HepG2 (cell line): ENCODE measurements at regions not wholly inside any gene's neighbourhood (a gene's known extent, or its start where the extent isn't known, plus 50 kb on each side); places are given as distances from the start of the nearest gene placed in this dataset.
A peak's percentile ranks its signal among the peaks of the same experiment; 100 is the strongest.

Source experiments
- DPF2 ChIP-seq: sonication (generic); formaldehyde crosslinking; IDR thresholded peaks from 2 replicates; pipeline ENCODE4 v1.4.0; 2020; ENCODE audit warnings: mild to moderate bottlenecking, low read depth, missing genetic modification reagents, borderline replicate concordance
- ETV5 ChIP-seq: IDR thresholded peaks from 2 replicates; pipeline ENCODE4 v1.6.1; 2018; ENCODE audit warnings: missing biosample characterization, missing genetic modification reagents, inconsistent platforms, borderline replicate concordance
- FIP1L1 ChIP-seq: fragments of 200-400 bp; formaldehyde crosslinking; IDR thresholded peaks from 2 replicates; pipeline ENCODE4 v1.6.1; 2018; ENCODE audit warnings: low read depth, mild to moderate bottlenecking, low read length, moderate library complexity, borderline replicate concordance; ENCODE audit not compliant: insufficient read depth
- FOXK2 ChIP-seq: fragments of 450-650 bp; IDR thresholded peaks from 2 replicates; pipeline ENCODE4 v1.6.1; 2016
- GABPA ChIP-seq, 2 experiments: IDR thresholded peaks; 2 replicates each; pipeline ENCODE4 v1.6.1; 2011 to 2016; ENCODE audit warnings: low read depth in 2 of 2, low read length in 1 of 2, missing biosample characterization in 1 of 2, missing genetic modification characterization in 1 of 2
- KAT7 ChIP-seq: IDR thresholded peaks from 2 replicates; pipeline ENCODE4 v1.6.1; 2018; ENCODE audit warnings: borderline replicate concordance, missing compliant biosample characterization
- KDM1A ChIP-seq: IDR thresholded peaks from 2 replicates; pipeline ENCODE4 v1.6.1; 2016; ENCODE audit warnings: missing compliant biosample characterization
- MIXL1 ChIP-seq: IDR thresholded peaks from 2 replicates; pipeline ENCODE4 v1.6.1; 2016
- ONECUT2 ChIP-seq: sonication (generic); formaldehyde crosslinking; IDR thresholded peaks from 2 replicates; pipeline ENCODE4 v1.4.0; 2020; ENCODE audit warnings: missing genetic modification reagents
- PAWR ChIP-seq: sonication (generic); formaldehyde crosslinking; IDR thresholded peaks from 2 replicates; pipeline ENCODE4 v1.4.0; 2020; ENCODE audit warnings: missing genetic modification reagents, mild to moderate bottlenecking, borderline replicate concordance
- RARA ChIP-seq: IDR thresholded peaks from 2 replicates; pipeline ENCODE4 v1.6.1; 2016; ENCODE audit warnings: missing genetic modification reagents, missing compliant biosample characterization
- SIN3A ChIP-seq: IDR thresholded peaks from 2 replicates; pipeline ENCODE4 v1.6.1; 2011; ENCODE audit warnings: low read depth, mild to moderate bottlenecking, control low read depth, low read length, borderline replicate concordance
- STAG1 ChIP-seq: sonication (generic); formaldehyde crosslinking; IDR thresholded peaks from 2 replicates; pipeline ENCODE4 v1.4.0; 2020; ENCODE audit warnings: missing genetic modification reagents
- TBX2 ChIP-seq: sonication (generic); formaldehyde crosslinking; IDR thresholded peaks from 2 replicates; pipeline ENCODE4 v1.5.0; 2020; ENCODE audit warnings: missing genetic modification reagents, mild to moderate bottlenecking, borderline replicate concordance
- TSC22D2 ChIP-seq: sonication (generic); formaldehyde crosslinking; IDR thresholded peaks from 2 replicates; pipeline ENCODE4 v1.5.1; 2020; ENCODE audit warnings: missing genetic modification reagents, mild to moderate bottlenecking, borderline replicate concordance
- ZBTB44 ChIP-seq: sonication (generic); formaldehyde crosslinking; IDR thresholded peaks from 2 replicates; pipeline ENCODE4 v1.4.0; 2020; ENCODE audit warnings: missing genetic modification reagents
- ZHX2 ChIP-seq, 2 experiments: sonication (generic) in 1 of 2; formaldehyde crosslinking in 1 of 2; IDR thresholded peaks; 2 replicates each; pipeline versions ENCODE4 v1.6.1 to v1.9.0; 2014 to 2022; ENCODE audit warnings: antibody characterized with exemption in 1 of 2, borderline replicate concordance in 1 of 2, inconsistent platforms in 1 of 2, low read depth in 1 of 2, missing genetic modification reagents in 1 of 2
- ZNF136 ChIP-seq: sonication (generic); formaldehyde crosslinking; IDR thresholded peaks from 2 replicates; pipeline ENCODE4 v1.8.1; 2022; ENCODE audit warnings: low read depth, mild to moderate bottlenecking, moderate library complexity, missing genetic modification reagents
- ZNF432 ChIP-seq: sonication (generic); formaldehyde crosslinking; IDR thresholded peaks from 2 replicates; pipeline ENCODE4 v1.5.0; 2020; ENCODE audit warnings: missing genetic modification reagents, mild to moderate bottlenecking, borderline replicate concordance
- ZNF552 ChIP-seq: sonication (generic); formaldehyde crosslinking; IDR thresholded peaks from 2 replicates; pipeline ENCODE4 v1.9.0; 2022; ENCODE audit warnings: missing genetic modification reagents, mild to moderate bottlenecking, borderline replicate concordance
- ZNF644 ChIP-seq: IDR thresholded peaks from 2 replicates; pipeline ENCODE4 v1.6.1; 2016; ENCODE audit warnings: low read depth
- ZNF841 ChIP-seq: sonication (generic); formaldehyde crosslinking; IDR thresholded peaks from 2 replicates; pipeline ENCODE4 v1.8.1; 2023; ENCODE audit warnings: missing genetic modification reagents, borderline replicate concordance

GRCh38 chr2:41847744-41848441, 199.9 kb upstream of the PKDCC start (continued):
- TF ChIP-seq ZHX2 (IDR thresholded peaks at IDR 0.05; ENCODE audit: low read depth) (0 out of 2 replicates have a peak, but pooled peaks have one; percentile 41), ZHX2 (CRISPR knock-in tag; IDR thresholded peaks at IDR 0.05; ENCODE audit: borderline replicate concordance) (no peak), PAWR (no peak), ZNF136 (CRISPR knock-in tag) (no peak), KAT7 (CRISPR knock-in tag) (peak; percentile 68; the same call in 1 of the 2 replicates), ZBTB44 (CRISPR knock-in tag) (no peak), ZNF432 (no peak), ZNF552 (CRISPR knock-in tag) (no peak; the same call in 1 of the 2 replicates), FIP1L1 (no peak), ETV5 (CRISPR knock-in tag) (peak; percentile 58; the same call in 1 of the 2 replicates), ONECUT2 (CRISPR knock-in tag) (peak; percentile 73), STAG1 (CRISPR knock-in tag) (no peak), KDM1A (CRISPR knock-in tag) (peak; percentile 86), MIXL1 (peak; percentile 95), TSC22D2 (CRISPR knock-in tag) (peak; percentile 82; the same call in 1 of the 2 replicates), ZNF644 (CRISPR knock-in tag) (peak; percentile 84), DPF2 (peak; percentile 98), GABPA (IDR thresholded peaks at IDR 0.05; ENCODE audit: low read depth, low read length) (no peak), GABPA (CRISPR knock-in tag; IDR thresholded peaks at IDR 0.05; ENCODE audit: low read depth) (peak; percentile 54; the same call in 1 of the 2 replicates), SIN3A (peak; percentile 59; the same call in 1 of the 2 replicates), RARA (CRISPR knock-in tag) (peak; percentile 93), ZNF841 (CRISPR knock-in tag) (no peak), FOXK2 (peak; percentile 99), TBX2 (CRISPR knock-in tag) (peak; percentile 85)
